Superior temporal gyrus (tissue), 1 donor: ENCODE measurements at regions not wholly inside any gene's neighbourhood (a gene's known extent, or its start where the extent isn't known, plus 50 kb on each side); places are given as distances from the start of the nearest gene placed in this dataset.

Experiments
- DNase-seq: peaks from one replicate; pipeline ENCODE4 v3.0.0-alpha.2; 2016; ENCODE audit errors: extremely low spot score

DNA sequence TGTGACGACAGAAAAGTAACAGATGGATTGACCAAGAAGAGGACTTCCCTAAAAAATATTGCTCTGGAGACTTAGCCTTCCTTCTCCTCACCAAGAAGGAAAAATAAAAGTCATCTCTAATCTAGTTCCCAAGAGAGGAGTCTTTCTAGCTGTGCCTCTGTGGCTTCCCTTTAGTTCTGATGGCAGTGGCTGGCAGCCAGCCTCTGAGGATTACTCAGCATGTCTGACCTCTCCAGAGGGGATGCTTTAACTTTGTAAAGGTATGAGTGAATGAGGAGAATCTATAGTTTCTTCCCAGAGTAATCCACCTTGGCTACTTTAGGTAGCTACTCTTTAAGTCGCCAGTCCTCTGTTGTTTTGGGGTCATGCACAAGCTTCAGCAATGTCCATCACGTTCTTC is 163.9 kb upstream of the KIT start:
- DNase-seq = no peak

DNA sequence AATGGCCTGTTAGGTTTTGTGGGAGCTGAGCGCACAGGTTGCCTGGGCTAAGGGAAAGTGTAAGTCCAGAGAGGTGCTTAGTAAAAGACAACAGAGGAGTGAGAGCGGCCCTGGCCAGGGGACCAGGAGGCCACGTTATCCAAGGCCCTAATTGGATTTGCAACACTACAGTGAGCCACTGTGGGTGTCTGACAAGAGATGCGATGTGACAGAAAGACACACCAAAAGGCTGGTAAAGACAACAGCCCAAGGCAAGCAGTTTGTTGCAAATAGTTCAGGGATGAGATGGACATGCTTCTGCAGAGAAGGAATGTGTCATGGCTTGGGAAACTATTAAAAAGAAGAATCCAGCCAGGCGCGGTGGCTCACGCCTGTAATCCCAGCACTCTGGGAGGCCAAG is 162.7 kb upstream of the KIT start:
- DNase-seq = no peak

DNA sequence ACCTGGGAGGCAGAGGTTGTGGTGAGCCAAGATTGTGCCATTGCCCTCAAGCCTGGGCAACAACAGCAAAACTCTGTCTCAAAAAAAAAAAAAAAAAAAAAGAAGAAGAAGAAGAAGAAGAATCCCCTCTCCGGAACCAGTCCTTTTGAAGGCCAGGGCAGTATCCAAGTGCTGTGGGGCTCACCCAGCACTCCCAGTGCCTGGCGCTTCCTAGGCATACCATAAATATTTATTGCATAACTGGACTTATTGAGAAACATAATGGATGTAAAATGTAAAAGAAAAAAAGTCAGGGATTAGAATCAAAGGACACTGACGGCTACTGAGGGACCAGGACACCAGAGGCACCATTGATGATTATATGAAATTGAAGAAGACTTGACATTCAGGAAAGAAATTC is 162.1 kb upstream of the KIT start:
- no peak for DNase-seq

DNA sequence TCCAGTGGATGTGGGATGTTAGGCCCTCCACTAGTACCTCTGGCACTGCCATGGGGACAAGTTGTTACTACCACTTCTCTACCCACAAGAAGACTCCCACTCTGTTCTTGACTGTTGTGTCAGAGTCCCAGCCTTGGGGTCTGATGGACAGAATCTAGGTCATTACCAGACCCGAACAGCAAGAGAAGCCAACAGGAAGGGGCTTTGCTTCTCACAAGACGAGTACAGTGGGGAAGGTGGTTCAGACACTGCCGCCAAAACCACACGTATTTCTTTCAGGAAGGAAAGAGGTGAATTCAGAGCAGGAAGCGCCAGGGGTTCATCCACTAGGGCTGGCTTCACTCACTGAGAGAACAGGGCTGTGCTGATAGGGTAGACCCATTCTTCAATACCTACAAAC is 161.3 kb upstream of the KIT start:
- no peak for DNase-seq

DNA sequence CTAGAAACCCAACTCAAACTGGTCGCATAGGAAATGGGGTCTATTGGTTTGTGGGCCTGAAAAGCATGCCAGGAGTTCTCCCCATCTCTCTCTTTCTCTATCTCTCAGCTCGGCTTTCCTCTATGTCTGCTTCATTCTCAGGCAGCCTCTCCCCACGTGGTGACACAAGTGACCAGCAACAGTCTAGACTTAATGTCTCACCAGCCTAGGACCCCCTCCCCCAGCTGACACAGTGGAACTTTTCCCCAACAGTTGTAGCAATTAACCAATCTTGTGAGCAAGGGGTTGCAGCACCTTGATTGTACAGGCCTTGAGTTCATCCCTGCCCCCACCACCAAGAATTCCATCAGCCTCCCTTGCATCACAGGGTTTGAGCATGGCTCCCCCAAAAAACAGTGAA is 159.8 kb upstream of the KIT start:
- DNase-seq = no peak

DNA sequence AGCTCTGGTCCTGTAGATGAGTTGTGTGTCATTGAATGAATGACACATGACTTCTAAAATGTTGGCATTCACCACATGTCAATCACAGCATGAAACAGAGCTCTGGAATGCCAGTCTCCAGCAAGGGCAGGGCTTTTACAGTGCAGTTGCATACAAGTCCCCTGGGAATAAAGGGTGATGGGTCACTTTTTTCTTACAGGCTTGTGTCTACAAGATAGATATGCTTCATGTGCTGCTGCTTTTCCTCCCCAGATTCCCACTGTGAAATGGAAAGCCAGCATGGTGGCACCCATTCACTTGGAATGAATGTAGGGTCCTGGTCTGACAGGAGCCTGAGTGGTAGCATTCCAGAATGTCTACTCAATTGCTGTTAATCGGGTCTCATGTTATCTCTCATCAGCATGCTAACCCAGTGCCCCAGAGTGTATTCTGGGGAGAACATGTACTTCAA is 159.1 kb upstream of the KIT start:
- no peak for DNase-seq

DNA sequence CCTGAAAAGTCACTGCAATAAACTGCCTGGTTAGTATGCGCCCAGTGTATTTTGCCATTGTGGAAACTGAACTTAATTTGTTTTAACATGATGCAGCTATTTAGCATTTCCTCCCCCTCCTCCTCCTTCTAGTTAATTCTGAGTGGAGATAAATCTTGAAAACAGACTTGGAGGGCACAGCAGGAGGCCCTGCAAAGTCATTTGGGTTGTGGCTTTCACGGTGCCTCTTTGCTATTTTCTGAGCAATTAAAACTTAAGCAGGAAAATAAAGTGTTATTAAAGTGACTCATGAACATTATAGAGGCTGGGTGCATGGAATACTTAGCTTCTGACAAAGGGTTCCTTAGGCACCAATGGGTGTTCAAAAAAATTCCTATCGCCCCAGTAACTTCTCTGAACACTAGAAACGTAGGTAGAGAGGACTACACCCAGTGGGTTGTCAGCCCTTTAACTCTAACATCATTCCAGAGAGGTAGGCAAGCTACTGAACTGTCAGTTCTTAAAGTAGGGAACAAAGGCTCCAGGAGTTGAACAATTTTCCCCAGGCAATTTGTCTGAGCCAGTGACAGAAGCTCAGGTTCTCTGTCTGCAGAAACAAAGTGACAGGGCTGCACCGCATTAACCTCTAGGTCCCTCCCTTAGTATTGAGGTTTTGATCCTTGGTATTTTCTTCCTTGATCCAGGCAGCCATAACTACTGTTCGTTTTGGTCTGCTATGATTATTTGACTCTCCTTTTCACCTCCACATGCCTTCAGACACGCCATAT is 158.3 kb upstream of the KIT start:
- no peak for DNase-seq

DNA sequence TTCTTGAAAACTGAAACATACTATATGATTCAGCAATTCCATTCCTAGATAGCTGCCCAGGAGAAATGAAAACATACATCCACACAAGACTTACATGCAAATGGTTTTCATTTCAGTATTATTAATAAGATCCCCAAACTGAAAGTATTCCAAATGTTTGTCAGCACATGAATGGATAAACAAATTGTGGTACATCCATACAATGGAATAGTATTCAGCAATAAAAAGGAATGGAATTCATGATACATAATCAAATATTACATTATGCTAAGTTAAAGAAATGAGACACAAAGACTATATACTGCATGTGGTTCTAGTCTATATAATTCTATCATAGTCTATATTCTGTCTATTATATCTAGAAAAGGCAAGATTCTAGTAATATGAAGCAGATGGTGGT is 152.4 kb upstream of the KIT start:
- DNase-seq = no peak

DNA sequence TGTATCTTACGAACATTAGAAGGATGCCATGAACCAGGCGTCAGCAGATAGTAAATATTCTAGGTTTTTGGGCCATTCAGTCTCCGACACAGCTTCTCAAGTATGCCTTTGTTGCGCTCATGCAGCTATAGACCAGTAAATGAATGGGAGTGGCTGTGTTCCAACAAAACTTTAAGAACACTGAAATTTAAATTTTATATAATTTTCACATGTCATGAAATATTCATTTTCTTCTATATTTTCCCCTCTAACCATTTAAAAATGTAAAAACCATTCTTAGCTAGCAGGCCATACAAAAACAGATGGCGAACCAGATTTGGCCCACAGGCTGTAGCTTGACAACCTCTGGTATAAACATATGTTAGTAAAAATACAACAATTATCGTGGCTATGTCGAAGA is 151.8 kb upstream of the KIT start:
- no peak for DNase-seq

DNA sequence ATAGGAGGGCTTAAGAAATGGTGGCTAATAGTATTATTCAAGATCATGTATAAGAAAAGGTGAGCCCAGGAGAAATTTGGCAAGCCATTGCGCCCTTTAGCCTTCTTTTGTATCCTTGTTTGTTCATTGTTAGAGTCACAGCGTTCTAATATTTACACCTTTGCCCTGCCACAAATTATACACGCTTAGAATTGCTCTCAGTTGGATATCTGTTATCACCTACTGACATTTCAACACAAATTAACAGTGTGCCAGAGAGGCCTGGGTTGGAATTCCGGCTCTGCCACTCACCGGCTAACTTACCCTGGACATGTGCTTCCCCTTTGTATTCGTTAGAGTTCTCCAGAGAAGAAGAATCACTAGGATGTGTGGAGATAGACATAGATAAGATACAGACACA is 148.7 kb upstream of the KIT start:
- no peak for DNase-seq

DNA sequence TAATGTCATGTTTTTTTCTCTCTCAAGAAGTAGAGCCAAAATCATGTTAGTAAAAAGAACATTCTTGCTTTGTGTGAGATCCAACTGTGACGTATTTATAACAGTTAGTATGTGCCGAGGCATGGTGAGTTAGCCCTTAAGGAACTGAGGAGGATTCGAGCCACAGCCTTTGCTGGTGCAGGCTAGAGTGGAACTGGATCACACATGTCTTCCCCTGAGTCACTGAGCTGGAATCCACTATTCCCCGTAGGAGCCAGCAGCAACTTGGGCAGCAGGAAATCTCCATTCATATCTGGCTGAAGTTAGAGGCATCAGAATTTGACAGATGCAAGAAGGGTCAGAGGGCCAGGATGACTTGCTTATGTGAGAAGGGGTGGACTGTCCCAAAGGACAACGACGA is 144.6 kb upstream of the KIT start:
- DNase-seq = no peak

DNA sequence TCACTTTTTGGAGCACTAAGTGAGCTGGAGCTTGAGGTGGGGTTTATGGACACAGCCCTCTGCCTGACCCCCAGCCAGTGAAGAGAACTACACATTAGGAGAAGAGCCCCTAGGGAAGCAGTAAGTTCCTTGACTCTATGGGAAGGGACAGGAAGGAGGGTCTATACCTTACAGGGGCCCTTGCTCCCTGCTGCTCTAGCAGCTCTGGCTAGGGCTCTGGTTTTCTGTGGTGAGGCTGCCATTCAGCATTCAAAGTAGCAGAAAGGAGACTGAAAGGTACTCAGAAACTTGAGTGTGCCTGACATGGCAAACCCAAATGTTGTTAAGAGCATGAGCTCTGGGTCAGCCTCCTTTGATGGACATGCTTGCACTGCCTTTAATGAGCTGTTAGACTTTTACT is 144.0 kb upstream of the KIT start:
- no peak for DNase-seq

DNA sequence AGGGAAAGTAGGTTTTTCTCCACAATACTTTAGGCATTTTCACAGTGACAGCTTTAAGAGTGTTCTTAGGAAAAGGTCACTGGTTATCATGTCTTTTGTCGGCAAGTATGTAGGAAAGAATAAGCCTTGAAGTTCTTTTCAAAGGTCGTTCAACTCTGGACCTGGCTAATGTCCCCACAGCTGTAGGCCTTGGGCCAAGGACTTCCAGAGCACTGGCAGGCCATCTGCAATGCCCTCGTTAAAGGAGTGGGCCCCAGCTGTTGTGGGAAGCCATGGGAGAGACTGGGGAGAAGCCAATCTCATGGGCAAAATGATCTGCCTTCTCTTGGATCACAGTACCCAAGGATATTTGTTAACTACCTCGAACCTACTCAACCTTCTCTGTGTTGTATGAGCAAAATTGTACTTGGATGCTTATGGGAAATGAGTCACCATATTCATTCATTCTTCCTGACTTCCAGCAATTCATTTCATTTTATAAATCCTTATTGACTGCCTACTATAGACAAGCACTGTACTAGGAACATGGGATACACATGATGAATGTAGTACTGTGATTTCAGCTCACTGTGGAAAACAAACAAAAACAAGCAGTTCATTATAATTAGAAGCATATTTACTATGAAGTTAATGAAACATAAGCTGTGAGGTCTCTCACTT is 141.1 kb upstream of the KIT start:
- DNase-seq = no peak

DNA sequence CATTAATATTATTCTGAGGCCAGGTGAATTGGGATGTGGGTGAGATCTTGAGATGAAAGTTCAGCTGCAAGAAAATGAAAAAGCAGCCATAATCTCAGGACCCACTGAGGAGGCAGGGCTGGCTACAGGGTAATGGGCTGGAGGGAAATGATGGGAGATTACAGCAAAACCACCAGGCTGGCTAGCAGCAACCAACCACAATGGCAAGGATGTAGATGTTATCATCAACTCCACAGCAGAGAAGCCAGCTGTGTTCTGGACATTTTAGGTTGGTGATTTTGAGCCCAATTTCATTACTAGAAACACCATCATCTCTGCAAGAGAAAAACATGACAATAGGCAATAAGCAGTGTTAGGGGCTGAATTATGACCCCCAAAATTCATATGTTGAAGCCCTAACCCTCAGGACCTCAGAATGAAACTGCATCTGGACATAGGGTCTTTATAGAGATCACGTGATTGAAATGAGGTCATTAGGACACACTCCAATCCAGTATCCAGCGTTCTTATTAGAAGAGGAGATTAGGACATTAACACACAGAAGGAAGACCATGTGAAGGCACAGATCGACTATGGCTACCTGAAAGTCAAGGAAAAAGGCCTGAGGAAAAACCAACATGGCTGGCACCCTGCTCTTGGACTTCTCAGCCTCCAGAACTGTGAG is 139.8 kb upstream of the KIT start:
- DNase-seq = no peak

DNA sequence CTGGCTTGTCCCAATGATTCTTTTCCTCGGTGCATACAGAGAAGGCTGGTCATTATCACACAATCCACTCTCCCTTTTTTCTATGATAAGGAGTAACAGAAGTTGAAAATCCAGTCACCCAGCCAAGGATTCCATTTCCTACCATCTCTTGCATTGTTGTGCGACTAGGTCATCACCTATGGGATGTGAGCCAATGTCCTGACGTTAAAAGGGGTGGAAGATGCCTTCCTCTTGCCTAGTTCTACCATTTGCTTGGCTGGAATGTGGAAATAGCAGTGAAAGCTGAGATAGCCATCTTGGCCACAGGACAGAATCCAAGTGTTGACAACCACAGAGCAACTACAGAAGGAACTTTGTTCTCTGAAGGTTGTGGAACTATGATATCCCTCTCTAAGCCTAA is 132.2 kb upstream of the KIT start:
- DNase-seq = no peak

DNA sequence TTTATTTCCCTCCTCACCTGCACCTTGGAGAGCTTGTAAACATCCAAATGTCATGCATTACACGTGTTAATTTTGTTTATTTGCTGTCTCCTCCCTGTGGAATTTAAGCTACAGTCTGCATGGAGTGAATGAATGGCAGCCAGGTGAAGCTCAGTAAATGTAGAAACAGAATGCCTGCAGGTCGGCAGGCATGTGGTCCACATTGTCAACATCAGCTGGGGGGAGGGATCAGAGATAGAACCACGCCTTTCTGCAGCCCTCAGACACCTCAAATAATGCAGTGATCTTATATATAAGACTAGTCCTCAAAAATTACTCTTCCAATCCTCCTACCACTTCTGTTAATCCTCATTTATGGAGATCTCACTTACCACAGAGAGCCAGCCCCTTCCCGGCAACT is 131.2 kb upstream of the KIT start:
- no peak for DNase-seq

DNA sequence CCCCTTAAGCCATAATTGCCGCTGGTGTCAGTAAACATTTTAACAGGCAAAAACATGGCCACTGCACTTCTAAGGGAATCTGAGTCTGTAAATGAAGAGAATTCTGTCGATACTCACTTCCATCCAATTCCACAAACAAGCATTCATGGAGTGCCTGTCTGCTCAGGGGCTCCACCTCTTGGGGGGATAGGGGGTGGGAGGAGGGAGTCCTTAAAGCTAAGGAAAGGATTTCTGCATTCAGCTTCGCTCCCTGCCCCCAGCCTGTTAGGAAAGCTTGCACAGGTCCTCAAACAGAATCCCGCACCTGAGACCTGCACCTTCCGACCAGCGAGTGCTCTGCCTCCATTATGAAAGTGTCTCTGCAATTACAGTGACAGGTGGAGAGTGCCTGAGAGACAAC is 130.2 kb upstream of the KIT start:
- no peak for DNase-seq

DNA sequence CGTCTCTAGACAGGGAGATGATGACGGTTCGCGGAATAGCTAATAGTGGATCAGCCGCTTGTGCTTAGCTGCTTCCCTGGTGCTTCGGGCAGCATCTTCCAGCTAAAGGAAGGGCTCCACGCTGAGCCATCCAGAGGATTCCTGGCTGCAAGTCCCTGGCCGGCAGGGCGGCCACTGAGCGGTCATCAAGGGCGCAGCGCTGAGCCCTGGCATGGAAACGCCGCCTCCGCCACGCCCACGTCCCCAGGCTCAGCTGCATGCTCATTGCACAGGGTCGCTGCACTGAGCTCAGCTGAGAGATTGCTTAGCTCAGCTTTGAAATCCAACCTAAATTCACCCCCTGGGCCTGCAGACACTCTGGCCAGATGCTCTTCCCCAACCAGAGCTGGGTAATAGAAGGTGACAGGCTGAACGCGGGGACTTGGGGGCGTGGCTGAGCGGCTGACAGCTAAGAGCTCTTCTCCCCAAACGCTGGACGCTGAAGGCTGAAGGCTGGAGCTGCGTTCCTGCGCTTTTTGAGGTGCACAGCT is 118.2 kb upstream of the KIT start:
- peak; percentile 60 for DNase-seq

DNA sequence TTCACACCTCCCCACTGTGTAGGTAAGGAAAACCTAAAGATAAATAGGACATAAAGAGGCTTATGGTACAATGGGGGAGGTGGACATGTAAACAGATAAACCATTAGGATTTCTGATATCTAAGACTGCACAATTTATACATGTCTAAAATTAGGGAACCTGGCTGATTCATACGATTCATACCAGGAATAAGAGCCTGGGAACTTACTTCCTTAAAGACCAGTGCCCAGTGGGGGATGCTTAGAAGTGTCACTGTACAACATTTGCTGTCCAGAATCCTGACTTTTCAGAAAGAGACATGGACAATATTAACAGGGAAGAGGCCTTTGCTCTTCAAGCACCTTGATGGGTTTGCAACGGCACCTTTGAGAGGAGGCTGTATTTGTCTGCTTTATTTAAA is 116.8 kb upstream of the KIT start:
- DNase-seq = no peak

DNA sequence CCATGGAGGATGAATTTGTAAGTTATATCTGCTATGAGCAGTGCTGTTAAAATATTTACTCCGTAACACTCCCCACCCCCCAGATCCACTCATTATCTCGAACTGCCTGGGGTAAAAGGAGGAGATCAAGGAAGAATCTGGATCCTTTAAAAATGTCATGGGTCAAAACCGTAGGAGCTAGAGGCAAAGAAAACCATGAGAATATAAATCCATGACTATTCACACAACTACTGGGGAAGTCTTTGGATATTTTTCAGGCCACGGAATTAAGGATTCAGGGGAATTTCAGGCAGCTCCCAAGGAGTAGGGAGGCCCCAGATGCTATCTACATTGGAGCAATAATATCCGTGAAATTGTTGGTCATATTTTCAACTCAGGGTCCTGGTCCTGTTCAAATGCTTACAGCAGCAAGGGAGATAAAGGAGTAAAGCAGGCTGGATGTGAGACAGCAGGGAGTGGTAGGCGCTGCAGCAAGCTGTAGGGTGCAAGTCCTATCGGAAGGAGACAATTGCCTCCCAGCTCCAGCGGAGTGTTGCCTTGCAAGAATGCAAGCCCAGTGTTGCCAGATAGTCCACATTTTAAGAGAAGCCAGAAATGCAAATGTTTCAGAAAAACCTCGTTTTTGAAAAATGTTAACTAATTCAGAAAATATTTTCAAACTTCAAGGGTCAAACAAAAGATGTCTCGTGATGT is 116.2 kb upstream of the KIT start:
- no peak for DNase-seq

DNA sequence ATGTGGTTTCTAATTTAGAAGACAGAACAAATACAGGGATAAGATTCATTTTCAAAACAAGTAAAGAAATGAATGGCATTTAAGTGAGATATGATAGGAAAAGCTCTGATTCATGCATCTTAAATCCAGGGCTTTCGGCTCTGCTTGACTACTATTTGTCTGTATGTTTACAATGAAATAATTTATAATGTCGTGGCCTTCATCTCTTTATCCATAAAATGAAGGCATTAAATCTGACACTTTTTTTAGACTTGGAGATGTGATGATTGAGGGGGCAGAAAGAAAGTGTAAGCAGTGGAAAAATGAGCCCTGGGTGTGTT is 115.7 kb upstream of the KIT start:
- no peak for DNase-seq

DNA sequence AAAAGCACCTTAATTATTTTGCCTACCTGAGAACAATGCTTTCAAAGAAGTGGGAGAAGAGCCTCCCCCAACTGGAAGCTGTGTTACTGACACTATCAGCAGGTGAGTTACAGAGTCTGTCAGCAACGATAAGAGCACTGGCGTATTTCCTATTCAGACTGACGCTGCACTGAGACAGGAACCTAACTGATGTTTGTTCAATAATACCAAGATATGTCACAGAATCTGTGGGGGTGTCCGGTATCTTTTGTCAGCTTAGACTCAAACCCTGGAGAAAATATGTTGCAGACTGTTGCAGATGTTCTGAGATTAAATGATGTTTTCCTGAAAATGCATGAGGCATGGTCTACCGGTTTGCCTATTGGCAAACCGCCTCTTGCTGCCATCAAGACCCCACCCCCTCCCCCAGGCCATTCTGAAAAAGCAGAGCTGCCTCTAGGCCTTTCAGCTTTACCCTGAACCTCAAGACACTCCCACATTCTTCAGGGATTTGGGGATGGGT is 115.2 kb upstream of the KIT start:
- no peak for DNase-seq
